ENCODE measurements at regions not wholly inside any gene's neighbourhood (a gene's known extent, or its start where the extent isn't known, plus 50 kb on each side); places are given as distances from the start of the nearest gene placed in this dataset.
A peak's percentile ranks its signal among the peaks of the same experiment; 100 is the strongest.
"Not testable (repeated sequence)": the region's sequence is repeated elsewhere in the genome, so short reads cannot be mapped to it uniquely, and the experiment has no call there.

- H2BK12ac ChIP-seq (ENCODE audit: low read length in 2 of 2); H3K4ac ChIP-seq (ENCODE audit: low read depth in 1 of 2, low read length in 2 of 2); H4K8ac ChIP-seq (ENCODE audit: low read length); H3K9me3 ChIP-seq (ENCODE audit: control insufficient read depth, low read length); H3K27me3 ChIP-seq (ENCODE audit: control insufficient read depth in 1 of 2, insufficient read depth in 1 of 2, low read length in 2 of 2); H3K9ac ChIP-seq (ENCODE audit: low read length); DNase-seq; H2BK5ac ChIP-seq (ENCODE audit: low read depth, low read length, poor library complexity, severe bottlenecking); H3K18ac ChIP-seq (ENCODE audit: low read depth in 1 of 2, low read length in 2 of 2); H2AFZ ChIP-seq (ENCODE audit: low read depth, low read length); H3K27ac ChIP-seq (ENCODE audit: low read length, poor library complexity, severe bottlenecking); H2AK5ac ChIP-seq (ENCODE audit: low read length, severe bottlenecking); H3K23ac ChIP-seq (ENCODE audit: low read length in 2 of 2); H3K4me1 ChIP-seq (ENCODE audit: control insufficient read depth, insufficient read depth, low read depth, low read length); H3K79me1 ChIP-seq (replicated peaks; ENCODE audit: low read length, poor library complexity, severe bottlenecking); H3K14ac ChIP-seq (ENCODE audit: low read length in 2 of 2); H4K91ac ChIP-seq (ENCODE audit: low read length); H3K4me3 ChIP-seq (ENCODE audit: insufficient read depth in 1 of 2, low read depth in 1 of 2, low read length in 2 of 2); H2BK15ac ChIP-seq (ENCODE audit: low read depth, poor library complexity, severe bottlenecking); H3K4me2 ChIP-seq (ENCODE audit: low read length, poor library complexity, severe bottlenecking); H2BK120ac ChIP-seq (ENCODE audit: low read depth, low read length): not testable (repeated sequence)
- no CpG with 5 or more reads among the region's 3 CpGs for WGBS
- peaks cover 8 to 42% of the 10 kb centered on the region in 2 experiments for H3K36me3 ChIP-seq (ENCODE audit: control insufficient read depth in 1 of 2, insufficient read depth in 2 of 2, low read depth in 1 of 2, low read length in 2 of 2)
These were observed 78.1 kb upstream of the SAMD11 start for GRCh38 chr1:845641-846040.

- not testable (repeated sequence) for H3K4ac ChIP-seq (ENCODE audit: low read depth in 1 of 2, low read length in 2 of 2); H3K14ac ChIP-seq (ENCODE audit: low read length in 2 of 2); H3K9ac ChIP-seq (ENCODE audit: low read length); H2BK5ac ChIP-seq (ENCODE audit: low read depth, low read length, poor library complexity, severe bottlenecking); H3K18ac ChIP-seq (ENCODE audit: low read depth in 1 of 2, low read length in 2 of 2); H3K79me1 ChIP-seq (replicated peaks; ENCODE audit: low read length, poor library complexity, severe bottlenecking); H4K91ac ChIP-seq (ENCODE audit: low read length); H3K4me1 ChIP-seq (ENCODE audit: control insufficient read depth, insufficient read depth, low read depth, low read length); H3K4me3 ChIP-seq (ENCODE audit: insufficient read depth in 1 of 2, low read depth in 1 of 2, low read length in 2 of 2); H3K4me2 ChIP-seq (ENCODE audit: low read length, poor library complexity, severe bottlenecking); DNase-seq; H2BK120ac ChIP-seq (ENCODE audit: low read depth, low read length); H4K8ac ChIP-seq (ENCODE audit: low read length); H3K23ac ChIP-seq (ENCODE audit: low read length in 2 of 2); H3K27ac ChIP-seq (ENCODE audit: low read length, poor library complexity, severe bottlenecking); H3K27me3 ChIP-seq (ENCODE audit: control insufficient read depth in 1 of 2, insufficient read depth in 1 of 2, low read length in 2 of 2); H2AK5ac ChIP-seq (ENCODE audit: low read length, severe bottlenecking); H2BK15ac ChIP-seq (ENCODE audit: low read depth, poor library complexity, severe bottlenecking); H3K9me3 ChIP-seq (ENCODE audit: control insufficient read depth, low read length); H2BK12ac ChIP-seq (ENCODE audit: low read length in 2 of 2); H2AFZ ChIP-seq (ENCODE audit: low read depth, low read length)
- WGBS, result 92% methylated on average over 4 of the region's 4 CpGs
- H3K36me3 ChIP-seq (ENCODE audit: control insufficient read depth in 1 of 2, insufficient read depth in 2 of 2, low read depth in 1 of 2, low read length in 2 of 2), result peaks cover 2 to 32% of the 10 kb centered on the region in 2 experiments
These were observed 73.8 kb upstream of the SAMD11 start for GRCh38 chr1:849873-850272.

GRCh38 chr1:850318-850717 is 73.4 kb upstream of the SAMD11 start:
- not testable (repeated sequence) for H2BK5ac ChIP-seq (ENCODE audit: low read depth, low read length, poor library complexity, severe bottlenecking); H2BK12ac ChIP-seq (ENCODE audit: low read length in 2 of 2); H3K79me1 ChIP-seq (replicated peaks; ENCODE audit: low read length, poor library complexity, severe bottlenecking); H3K9me3 ChIP-seq (ENCODE audit: control insufficient read depth, low read length); H4K8ac ChIP-seq (ENCODE audit: low read length); H3K14ac ChIP-seq (ENCODE audit: low read length in 2 of 2); H3K27ac ChIP-seq (ENCODE audit: low read length, poor library complexity, severe bottlenecking); H3K4me3 ChIP-seq (ENCODE audit: insufficient read depth in 1 of 2, low read depth in 1 of 2, low read length in 2 of 2); H2AFZ ChIP-seq (ENCODE audit: low read depth, low read length); H3K4me2 ChIP-seq (ENCODE audit: low read length, poor library complexity, severe bottlenecking); H3K9ac ChIP-seq (ENCODE audit: low read length); H2BK120ac ChIP-seq (ENCODE audit: low read depth, low read length); H3K23ac ChIP-seq (ENCODE audit: low read length in 2 of 2); H3K18ac ChIP-seq (ENCODE audit: low read depth in 1 of 2, low read length in 2 of 2); H2AK5ac ChIP-seq (ENCODE audit: low read length, severe bottlenecking); H3K27me3 ChIP-seq (ENCODE audit: control insufficient read depth in 1 of 2, insufficient read depth in 1 of 2, low read length in 2 of 2); H4K91ac ChIP-seq (ENCODE audit: low read length); H3K4ac ChIP-seq (ENCODE audit: low read depth in 1 of 2, low read length in 2 of 2); H3K4me1 ChIP-seq (ENCODE audit: control insufficient read depth, insufficient read depth, low read depth, low read length); H2BK15ac ChIP-seq (ENCODE audit: low read depth, poor library complexity, severe bottlenecking)
- peak; percentile 27 for DNase-seq
- peaks cover 4 to 36% of the 10 kb centered on the region in 2 experiments for H3K36me3 ChIP-seq (ENCODE audit: control insufficient read depth in 1 of 2, insufficient read depth in 2 of 2, low read depth in 1 of 2, low read length in 2 of 2)
- 85% methylated on average over 1 of the region's 4 CpGs for WGBS

GRCh38 chr1:851398-851797 is 72.3 kb upstream of the SAMD11 start:
- not testable (repeated sequence) for H3K18ac ChIP-seq (ENCODE audit: low read depth in 1 of 2, low read length in 2 of 2); H2BK120ac ChIP-seq (ENCODE audit: low read depth, low read length); H3K14ac ChIP-seq (ENCODE audit: low read length in 2 of 2); H3K27ac ChIP-seq (ENCODE audit: low read length, poor library complexity, severe bottlenecking); H3K4ac ChIP-seq (ENCODE audit: low read depth in 1 of 2, low read length in 2 of 2); H3K27me3 ChIP-seq (ENCODE audit: control insufficient read depth in 1 of 2, insufficient read depth in 1 of 2, low read length in 2 of 2); H3K9ac ChIP-seq (ENCODE audit: low read length); H2AFZ ChIP-seq (ENCODE audit: low read depth, low read length); H3K9me3 ChIP-seq (ENCODE audit: control insufficient read depth, low read length); H2AK5ac ChIP-seq (ENCODE audit: low read length, severe bottlenecking); H4K8ac ChIP-seq (ENCODE audit: low read length); H4K91ac ChIP-seq (ENCODE audit: low read length); H3K23ac ChIP-seq (ENCODE audit: low read length in 2 of 2); H3K4me2 ChIP-seq (ENCODE audit: low read length, poor library complexity, severe bottlenecking); H3K4me1 ChIP-seq (ENCODE audit: control insufficient read depth, insufficient read depth, low read depth, low read length); H2BK12ac ChIP-seq (ENCODE audit: low read length in 2 of 2); H3K4me3 ChIP-seq (ENCODE audit: insufficient read depth in 1 of 2, low read depth in 1 of 2, low read length in 2 of 2); H2BK15ac ChIP-seq (ENCODE audit: low read depth, poor library complexity, severe bottlenecking); H3K79me1 ChIP-seq (replicated peaks; ENCODE audit: low read length, poor library complexity, severe bottlenecking); H2BK5ac ChIP-seq (ENCODE audit: low read depth, low read length, poor library complexity, severe bottlenecking)
- H3K36me3 ChIP-seq (ENCODE audit: control insufficient read depth in 1 of 2, insufficient read depth in 2 of 2, low read depth in 1 of 2, low read length in 2 of 2), result peaks cover 4 to 38% of the 10 kb centered on the region in 2 experiments
- peak; percentile 27 for DNase-seq
- no CpG with 5 or more reads among the region's 17 CpGs for WGBS
